Breast epithelium (tissue), 3 donors: ENCODE measurements at regions not wholly inside any gene's neighbourhood (a gene's known extent, or its start where the extent isn't known, plus 50 kb on each side); places are given as distances from the start of the nearest gene placed in this dataset.

Experiments
- CTCF ChIP-seq, 3 donors: fragments of 450-650 bp; IDR thresholded peaks; one replicate each; pipeline ENCODE4 v1.5.1; 2016 to 2017; ENCODE audit warnings: antibody characterized with exemption in 3 of 3, mild to moderate bottlenecking in 3 of 3, moderate library complexity in 3 of 3
- POLR2A ChIP-seq: fragments of 450-650 bp; IDR thresholded peaks from one replicate; pipeline ENCODE4 v1.6.1; 2016; ENCODE audit warnings: antibody characterized with exemption, mild to moderate bottlenecking, moderate library complexity
- POLR2AphosphoS5 ChIP-seq, 3 donors: sonication (generic); formaldehyde crosslinking; IDR thresholded peaks; one replicate each; pipeline ENCODE4 v1.6.1; 2017; ENCODE audit warnings: antibody characterized with exemption in 3 of 3

- TF ChIP-seq CTCF (IDR thresholded peaks at IDR 0.05) (no peak), POLR2A (no peak), POLR2AphosphoS5 (IDR thresholded peaks at IDR 0.05) (no peak)
Observed at GRCh38 chr11:116409238-116409637, 363.5 kb downstream of the BUD13 start.
